ENCODE measurements at regions not wholly inside any gene's neighbourhood (a gene's known extent, or its start where the extent isn't known, plus 50 kb on each side); places are given as distances from the start of the nearest gene placed in this dataset.

DNA sequence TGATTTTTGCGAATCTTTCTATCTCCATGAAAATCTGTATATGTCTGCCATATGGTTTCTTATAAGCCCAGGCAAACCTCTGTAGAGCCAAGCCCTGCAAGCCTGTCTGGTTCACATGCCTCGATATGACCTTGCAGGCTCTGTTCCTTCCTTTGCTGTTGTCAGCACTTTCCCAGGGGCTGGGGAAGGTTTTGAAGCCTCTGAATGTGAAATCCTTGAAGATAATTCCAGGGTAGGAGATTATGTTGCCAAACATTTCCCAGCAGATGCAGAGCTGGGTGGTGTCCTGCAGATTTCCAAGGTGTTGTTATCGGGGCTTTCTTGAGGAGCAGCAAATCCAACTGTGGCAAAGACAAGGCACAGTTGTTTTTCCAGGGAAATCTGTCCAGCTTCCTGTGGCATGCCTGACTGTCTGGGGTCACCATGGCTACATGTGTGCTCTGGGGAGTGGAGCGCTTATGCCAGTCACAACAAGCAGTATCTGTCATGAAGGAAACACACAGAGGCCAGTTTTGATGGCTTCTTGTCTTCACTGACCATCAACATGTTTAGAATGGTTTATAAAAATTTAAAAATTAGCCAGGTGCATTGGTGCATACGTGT, 60.7 kb upstream of the RPS23 start:
- H3K9me3 ChIP-seq = no peaks in the 10 kb centered on the region
- no peaks in the 10 kb centered on the region for H3K36me3 ChIP-seq
- TF ChIP-seq, protein P1, sequence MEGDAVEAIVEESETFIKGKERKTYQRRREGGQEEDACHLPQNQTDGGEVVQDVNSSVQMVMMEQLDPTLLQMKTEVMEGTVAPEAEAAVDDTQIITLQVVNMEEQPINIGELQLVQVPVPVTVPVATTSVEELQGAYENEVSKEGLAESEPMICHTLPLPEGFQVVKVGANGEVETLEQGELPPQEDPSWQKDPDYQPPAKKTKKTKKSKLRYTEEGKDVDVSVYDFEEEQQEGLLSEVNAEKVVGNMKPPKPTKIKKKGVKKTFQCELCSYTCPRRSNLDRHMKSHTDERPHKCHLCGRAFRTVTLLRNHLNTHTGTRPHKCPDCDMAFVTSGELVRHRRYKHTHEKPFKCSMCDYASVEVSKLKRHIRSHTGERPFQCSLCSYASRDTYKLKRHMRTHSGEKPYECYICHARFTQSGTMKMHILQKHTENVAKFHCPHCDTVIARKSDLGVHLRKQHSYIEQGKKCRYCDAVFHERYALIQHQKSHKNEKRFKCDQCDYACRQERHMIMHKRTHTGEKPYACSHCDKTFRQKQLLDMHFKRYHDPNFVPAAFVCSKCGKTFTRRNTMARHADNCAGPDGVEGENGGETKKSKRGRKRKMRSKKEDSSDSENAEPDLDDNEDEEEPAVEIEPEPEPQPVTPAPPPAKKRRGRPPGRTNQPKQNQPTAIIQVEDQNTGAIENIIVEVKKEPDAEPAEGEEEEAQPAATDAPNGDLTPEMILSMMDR (IDR thresholded peaks at IDR 0.05) = no peak
- no peak overlapping the region for H3K4me3 ChIP-seq
- no peak for DNase-seq
- H3K27me3 ChIP-seq = no peaks in the 10 kb centered on the region
- intact Hi-C loops (cut with DNase I; ENCODE audit: low total_unique reads) = no loop called here
- no peak overlapping the region for H3K27ac ChIP-seq
- no peaks in the 10 kb centered on the region for H3K4me1 ChIP-seq

GRCh38 chr5:82336959-82337351, 58.8 kb upstream of the RPS23 start:
- no peaks in the 10 kb centered on the region for H3K4me1 ChIP-seq
- no peak overlapping the region for H3K4me3 ChIP-seq
- H3K27me3 ChIP-seq = no peaks in the 10 kb centered on the region
- no peaks in the 10 kb centered on the region for H3K9me3 ChIP-seq
- no peak for TF ChIP-seq POLR2A (IDR thresholded peaks at IDR 0.05)
- TF ChIP-seq, protein P1 (IDR thresholded peaks at IDR 0.05) = no peak
- DNase-seq = no peak
- intact Hi-C loops (cut with DNase I; ENCODE audit: low total_unique reads) = no loop called here
- H3K27ac ChIP-seq = no peak overlapping the region
- H3K36me3 ChIP-seq = no peaks in the 10 kb centered on the region

- H3K9me3 ChIP-seq = no peaks in the 10 kb centered on the region
- intact Hi-C loops (cut with DNase I; ENCODE audit: low total_unique reads) = no loop called here
- no peak overlapping the region for H3K4me3 ChIP-seq
- no peaks in the 10 kb centered on the region for H3K4me1 ChIP-seq
- no peaks in the 10 kb centered on the region for H3K36me3 ChIP-seq
- no peak for TF ChIP-seq POLR2A (IDR thresholded peaks at IDR 0.05)
- TF ChIP-seq, protein P1 (IDR thresholded peaks at IDR 0.05) = no peak
- no peak for DNase-seq
- peak overlapping the region; percentile 70 to 73 for H3K27ac ChIP-seq
- no peaks in the 10 kb centered on the region for H3K27me3 ChIP-seq
Observed at GRCh38 chr5:82336226-82336958, 58.2 kb upstream of the RPS23 start.

- Histone ChIP-seq H3K36me3 (no peaks in the 10 kb centered on the region), H3K27ac (peak overlapping the region; percentile 70 to 73), H3K4me1 (no peaks in the 10 kb centered on the region), H3K4me3 (no peak overlapping the region), H3K27me3 (no peaks in the 10 kb centered on the region), H3K9me3 (no peaks in the 10 kb centered on the region)
- no peak for DNase-seq
- intact Hi-C loops (cut with DNase I; ENCODE audit: low total_unique reads) = no loop called here
- TF ChIP-seq POLR2A (IDR thresholded peaks at IDR 0.05) = no peak
- TF ChIP-seq, protein P1 (IDR thresholded peaks at IDR 0.05) = no peak
Observed at GRCh38 chr5:82335806-82336205, 57.7 kb upstream of the RPS23 start.

- Histone ChIP-seq H3K9me3 (no peaks in the 10 kb centered on the region), H3K4me1 (no peaks in the 10 kb centered on the region), H3K36me3 (no peaks in the 10 kb centered on the region), H3K27ac (peak overlapping the region; percentile 70 to 73), H3K4me3 (no peak overlapping the region), H3K27me3 (no peaks in the 10 kb centered on the region)
- intact Hi-C loops (cut with DNase I; ENCODE audit: low total_unique reads) = no loop called here
- no peak for TF ChIP-seq POLR2A (IDR thresholded peaks at IDR 0.05)
- TF ChIP-seq, protein P1 (IDR thresholded peaks at IDR 0.05) = no peak
- no peak for DNase-seq
Observed at GRCh38 chr5:82334856-82335255, 56.7 kb upstream of the RPS23 start.

Measured in uterus (tissue), 3 donors.